HG02763 (cell line): ENCODE measurements at regions not wholly inside any gene's neighbourhood (a gene's known extent, or its start where the extent isn't known, plus 50 kb on each side); places are given as distances from the start of the nearest gene placed in this dataset.

Experiments used
- ATAC-seq: cut with Tn5 transposase; IDR thresholded peaks from one replicate; pipeline ENCODE4 v1.9.1; 2021; ENCODE audit warnings: mild to moderate bottlenecking, moderate library complexity; ENCODE audit not compliant: unreplicated experiment

DNA sequence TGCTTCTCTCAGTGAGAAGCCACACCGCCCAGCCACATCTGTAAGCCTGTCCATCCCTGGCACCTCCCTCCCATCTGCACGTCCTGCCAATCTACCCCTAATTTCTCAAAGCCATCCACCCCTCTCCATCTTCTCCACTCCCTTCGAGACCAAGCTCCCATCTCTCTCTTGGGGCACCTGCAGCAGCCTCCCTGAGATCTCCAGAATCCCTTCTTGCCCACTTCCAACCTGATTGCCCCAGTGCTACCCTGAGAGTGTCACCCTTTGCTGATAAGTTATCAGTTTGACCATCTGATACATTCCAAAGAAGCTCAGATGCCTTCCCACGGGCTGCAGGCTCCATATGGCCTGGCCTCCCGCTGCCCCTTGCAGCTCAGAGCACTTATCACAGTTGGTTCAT lies 496.1 kb downstream of the SHQ1 start:
- no peak for ATAC-seq

DNA sequence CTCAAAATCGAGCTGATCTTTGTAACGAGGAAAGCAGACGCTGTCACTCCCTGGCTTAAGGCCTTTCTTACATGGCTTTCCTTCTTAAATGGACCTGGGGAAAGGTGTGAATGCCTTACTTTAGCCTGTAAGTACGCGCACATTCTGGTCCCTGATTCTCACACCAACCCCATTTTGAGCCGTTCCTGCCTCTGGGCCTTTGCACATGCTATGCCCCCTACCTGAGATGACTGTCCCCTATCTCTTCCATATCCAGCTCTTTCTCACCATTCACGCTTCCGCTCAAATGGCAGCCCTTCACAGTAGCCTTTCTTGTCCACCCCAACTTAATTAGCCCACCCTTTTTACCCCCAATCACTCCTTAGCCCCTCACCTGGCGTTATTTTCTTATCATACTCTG lies 496.7 kb downstream of the SHQ1 start:
- ATAC-seq = no peak

DNA sequence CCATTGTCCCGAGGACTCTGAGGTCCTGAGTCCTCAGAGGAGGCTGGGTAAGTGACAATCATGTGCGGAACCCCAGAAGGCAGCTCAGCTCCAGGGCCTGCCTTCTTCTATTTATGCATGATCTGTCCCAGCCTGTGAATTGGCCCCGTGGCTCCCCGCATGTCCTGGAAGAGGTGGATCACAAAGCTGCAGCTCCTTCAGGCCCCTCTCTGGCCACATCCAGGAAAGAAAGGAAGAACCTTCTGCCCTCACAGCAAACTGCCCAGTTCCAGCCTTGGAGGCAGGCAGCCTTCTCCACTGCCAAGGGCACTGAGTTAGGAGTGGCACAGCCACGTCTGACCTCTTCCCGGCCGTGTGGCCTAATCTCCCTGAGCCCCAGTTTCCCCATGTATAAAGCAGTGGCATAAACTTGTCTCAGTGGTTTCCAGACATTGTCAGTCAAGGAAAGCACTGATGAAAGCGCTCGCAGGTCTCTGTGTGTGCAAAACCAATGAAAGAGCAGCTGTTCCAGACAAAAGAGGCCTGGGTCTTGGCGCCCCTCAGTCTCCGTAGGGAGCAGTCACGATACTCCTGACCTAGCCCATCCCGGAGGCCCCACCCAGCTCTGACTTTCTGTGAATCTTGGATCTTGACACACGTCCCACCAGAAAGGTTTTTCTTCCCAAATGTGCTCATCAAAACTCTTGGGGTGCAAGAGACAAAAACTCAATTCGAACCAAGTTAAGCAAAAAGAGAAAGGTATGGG lies 497.3 kb downstream of the SHQ1 start:
- ATAC-seq = no peak

DNA sequence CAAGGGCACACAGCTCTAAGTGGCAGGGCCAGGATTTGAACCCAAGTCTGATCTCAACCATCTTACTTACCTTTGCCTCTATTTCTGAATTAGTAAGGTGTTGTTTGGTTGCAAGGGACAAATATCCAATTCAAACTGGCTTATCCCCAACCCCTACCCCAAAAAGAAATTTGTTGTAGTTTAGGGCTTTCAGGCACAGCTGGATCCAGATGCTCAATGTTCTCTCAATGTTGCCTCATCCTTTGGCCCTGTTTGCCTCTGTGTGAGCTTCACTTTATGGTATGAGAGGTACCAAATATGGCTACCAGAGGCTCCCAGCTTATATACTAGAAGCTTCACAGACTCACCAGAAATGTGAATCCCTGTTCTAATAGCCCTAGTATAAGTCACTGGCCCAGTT lies 499.9 kb downstream of the SHQ1 start:
- no peak for ATAC-seq

DNA sequence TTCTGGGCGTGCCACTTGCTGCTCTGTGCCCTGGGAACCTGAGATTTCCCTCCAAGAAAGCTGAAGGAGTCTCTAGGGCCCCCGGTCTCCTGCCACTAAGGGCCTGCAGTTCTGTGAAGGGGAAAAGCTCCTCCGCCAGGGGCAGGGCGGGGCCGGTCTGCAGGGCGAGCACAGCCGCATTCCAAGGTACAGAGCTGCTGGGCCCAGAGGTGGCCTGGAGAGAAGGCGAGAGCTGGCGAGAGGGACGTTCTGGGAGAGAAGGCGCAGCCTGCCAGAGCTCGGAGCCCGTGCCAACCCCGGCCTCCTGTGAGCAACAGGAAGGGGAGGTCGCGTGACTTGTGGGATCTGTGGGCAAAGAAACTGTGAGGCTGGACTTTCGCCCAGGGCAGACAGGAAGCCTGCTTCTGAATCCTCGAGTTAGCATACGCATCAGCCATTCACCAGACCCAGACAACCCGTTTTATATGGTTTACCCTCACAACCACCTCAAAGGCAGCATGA lies 500.4 kb downstream of the SHQ1 start:
- peak; percentile 51 for ATAC-seq

DNA sequence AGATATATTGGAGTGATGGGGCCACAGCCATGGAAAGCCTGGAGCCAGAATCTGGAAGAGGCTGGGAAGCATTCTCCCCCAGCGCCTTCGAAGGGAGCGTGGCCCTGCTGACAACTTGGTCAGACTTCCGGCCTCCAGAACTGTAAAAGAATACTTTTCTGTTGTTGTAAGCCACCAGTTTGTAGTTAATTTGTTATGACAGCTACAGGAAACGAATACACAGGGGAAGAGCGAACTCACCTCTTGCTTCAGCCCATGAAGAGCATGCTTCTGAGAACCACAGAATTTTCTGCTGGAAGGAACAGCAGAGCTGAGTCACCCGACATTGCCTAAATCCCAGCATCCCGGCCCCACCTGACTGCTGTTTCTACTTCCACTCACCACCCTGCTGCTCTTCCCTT lies 501.7 kb downstream of the SHQ1 start:
- ATAC-seq = no peak

DNA sequence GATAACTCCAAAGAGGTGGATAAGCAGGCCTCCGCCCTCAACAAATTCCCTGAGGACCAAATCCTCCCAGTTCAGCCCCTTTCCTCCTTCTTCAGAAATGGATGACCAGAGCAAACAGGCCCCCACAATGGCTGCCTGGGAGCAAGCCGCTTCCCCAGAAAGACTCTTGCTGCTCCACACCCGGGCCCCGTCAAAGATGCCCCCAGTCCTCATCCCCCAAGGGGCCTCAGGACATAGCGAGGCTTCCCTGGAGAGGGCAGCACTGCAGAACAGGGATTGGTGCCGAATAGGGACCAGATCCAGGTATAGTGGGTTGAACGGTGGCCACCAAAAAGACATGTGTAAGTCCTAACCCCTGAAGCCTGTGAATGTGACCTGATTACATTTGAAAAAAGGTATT lies 502.3 kb downstream of the SHQ1 start:
- no peak for ATAC-seq

DNA sequence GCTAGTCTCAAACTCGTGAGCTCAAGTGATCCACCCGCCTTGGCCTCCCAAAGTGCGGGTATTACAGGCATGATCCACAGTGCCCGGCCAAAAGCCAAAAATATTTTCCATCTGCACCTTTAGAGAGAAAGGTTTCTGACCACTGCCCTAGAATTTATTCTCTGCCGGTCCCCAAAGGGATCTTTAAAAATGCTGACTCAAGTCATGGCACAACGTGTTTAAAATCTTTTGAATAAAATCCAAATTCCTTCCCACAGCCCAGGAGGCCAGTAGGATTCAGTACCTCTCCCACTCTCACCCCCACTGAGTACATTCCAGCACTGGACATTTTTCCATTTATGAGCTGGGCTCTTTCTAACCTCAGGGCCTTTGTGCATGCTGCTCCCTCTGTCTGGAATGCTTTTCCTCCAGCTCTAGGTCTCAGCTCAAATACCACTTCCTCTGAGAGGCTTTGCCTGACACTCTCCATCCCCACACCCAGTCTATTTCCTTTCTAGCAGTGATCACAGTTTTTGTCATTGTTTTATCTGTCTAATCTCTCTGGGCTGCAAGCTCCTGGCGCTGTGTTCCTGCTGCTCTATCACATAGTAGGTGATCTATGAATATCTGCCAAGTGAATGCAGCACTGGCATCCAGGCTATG lies 502.9 kb downstream of the SHQ1 start:
- ATAC-seq = no peak

DNA sequence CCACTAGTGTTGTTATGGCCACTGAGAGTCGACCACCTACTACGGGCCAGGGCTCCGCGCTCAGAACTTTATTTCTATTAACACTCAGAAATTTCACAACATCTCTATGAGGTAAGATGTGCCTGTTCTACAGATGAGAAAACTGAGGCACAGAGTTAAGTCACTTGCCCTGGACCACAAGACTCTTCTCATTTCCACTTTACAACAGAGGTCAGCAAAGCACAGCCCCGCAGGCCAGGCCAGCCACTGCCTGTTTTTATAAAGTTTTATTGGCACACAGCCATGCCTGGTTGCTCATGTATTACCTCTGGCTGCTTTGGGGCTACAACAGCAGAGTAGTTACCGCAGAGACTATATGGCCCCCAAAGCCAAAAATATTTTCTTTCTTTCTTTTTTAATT lies 503.6 kb downstream of the SHQ1 start:
- ATAC-seq = no peak

DNA sequence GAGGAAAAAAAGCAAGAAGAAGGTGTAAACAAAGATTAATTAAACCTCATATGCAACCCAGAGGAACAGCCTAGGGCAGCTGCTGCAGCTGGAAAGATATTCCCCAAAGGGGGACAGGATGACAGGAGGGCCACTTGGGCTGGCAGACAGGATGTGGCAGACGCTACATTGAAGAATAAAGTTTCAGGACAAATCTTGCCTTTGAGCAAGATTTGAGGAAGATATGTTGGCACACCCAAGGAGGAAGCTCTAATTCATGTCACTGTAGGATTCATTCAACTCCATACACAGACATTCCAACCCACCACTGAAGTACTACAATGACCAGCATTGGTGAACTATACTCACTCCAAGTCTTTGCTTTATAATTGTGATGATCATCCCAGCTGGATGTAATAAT lies 504.0 kb downstream of the SHQ1 start:
- no peak for ATAC-seq

DNA sequence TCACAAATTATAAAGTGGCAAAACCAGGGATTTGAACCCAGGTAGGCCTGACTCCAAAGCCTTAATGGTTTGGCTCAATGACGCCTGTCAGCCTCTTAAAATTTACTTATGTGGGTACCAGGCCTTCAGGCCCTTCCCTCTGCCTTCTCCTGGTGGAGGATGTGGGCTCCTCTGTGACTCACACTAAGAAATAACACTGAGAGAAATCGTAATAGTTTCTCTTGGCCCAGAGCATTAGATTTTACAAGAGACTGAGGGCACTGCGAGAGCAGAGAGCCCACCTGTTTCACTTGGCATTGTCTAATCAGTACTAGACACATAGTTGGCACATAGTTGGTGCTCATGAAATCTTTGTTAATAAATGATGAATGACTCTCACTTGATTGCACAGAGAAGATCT lies 505.2 kb downstream of the SHQ1 start:
- no peak for ATAC-seq

DNA sequence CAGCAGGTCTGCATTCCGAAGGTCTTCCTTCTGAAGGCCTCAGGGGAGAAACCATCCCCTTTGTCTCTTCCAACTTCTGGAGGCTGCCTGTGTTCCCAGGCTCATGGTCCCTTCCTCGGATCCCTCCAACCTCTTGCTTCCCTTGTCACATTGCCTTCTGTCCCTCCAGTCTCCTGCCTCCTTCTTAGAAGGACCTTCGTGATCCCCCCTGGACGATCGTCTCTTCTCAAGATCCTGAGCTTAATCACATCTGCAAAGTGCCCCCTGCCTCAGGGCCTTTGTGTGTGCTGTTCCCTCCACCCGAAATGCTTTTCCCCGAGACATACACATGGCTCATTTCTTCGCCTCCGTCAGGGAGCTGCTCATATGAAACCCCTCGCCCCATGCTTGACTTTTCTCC lies 505.8 kb downstream of the SHQ1 start:
- ATAC-seq = no peak

DNA sequence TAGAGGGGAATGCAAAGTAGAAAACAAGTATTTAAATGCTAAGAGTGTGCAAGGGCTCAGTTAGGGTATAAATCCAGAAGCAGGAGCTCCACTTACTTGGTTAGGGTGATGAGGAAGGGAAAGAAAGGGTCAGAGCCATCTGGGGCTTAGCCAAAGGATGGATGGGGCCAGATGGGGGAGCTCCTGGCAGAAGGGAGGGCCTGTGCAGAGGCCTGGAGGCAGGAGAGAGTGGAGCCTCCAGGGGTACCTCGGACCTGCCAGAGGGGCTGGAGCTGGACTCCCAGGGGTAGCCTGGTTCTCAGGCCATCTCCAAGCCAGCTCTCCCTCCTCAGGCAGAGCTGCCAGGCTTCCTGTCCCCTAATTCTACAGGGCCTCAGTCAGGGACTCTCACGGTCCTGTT lies 506.3 kb downstream of the SHQ1 start:
- ATAC-seq = no peak

DNA sequence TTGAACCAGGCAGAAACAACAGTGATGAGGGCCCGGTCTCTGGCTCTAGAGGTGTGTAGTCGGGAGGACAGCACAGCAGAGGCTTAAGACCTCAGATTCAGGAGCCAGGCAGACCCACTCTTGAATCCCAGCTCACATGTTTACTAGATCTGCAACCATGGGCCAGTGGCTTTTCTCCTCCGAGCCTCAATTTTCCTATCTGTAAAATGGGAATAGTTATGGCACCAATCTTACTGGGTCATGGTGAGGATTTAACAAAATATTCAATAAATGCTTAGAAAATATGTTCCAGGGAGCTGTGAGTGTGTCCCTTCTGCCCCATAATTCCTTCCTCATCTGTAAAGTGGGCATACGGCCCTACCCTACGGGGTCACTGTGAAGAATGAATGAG lies 506.9 kb downstream of the SHQ1 start:
- no peak for ATAC-seq

DNA sequence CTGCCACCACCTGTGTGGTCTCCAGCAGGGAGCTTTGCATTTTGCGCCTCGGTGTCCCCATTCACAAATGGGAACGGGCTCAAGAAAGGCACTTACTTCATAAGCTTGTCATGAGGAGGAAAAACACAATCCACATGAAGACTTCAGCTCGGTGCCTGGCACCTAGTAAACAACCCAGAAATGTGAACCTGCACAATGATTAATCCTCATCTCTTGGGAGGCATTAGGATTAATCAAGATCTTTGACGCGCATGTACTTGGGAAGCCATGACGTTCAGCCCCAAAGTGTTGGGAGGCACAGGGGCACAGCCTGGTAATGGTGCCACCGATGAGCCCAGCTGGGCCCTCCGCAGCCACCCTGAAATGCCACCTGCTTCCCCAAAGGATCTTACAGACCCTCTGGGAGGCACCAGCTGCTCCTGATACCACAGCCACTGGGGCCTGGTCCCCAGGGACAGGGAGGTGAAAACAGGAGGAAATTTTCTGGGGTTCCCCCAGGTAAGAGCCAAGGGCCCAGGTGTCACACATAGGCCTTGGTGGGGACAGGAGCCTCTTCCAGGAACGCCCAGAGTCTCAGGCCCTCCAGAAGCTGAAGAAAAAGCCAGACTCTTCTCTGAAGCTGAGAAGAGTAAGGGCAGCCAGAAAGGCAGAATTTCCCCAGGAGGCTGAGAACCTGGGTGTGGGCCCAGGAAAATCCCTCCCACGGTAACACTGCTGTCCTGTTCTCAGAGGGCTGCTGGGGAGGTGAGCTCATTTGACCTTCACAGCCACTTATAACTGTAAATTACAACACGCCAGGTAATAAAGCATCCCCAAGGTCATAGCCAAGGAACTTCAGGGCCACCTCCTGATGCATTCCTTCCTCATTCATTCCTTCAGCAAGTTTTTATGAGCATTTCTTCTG lies 507.5 kb downstream of the SHQ1 start:
- ATAC-seq = no peak

DNA sequence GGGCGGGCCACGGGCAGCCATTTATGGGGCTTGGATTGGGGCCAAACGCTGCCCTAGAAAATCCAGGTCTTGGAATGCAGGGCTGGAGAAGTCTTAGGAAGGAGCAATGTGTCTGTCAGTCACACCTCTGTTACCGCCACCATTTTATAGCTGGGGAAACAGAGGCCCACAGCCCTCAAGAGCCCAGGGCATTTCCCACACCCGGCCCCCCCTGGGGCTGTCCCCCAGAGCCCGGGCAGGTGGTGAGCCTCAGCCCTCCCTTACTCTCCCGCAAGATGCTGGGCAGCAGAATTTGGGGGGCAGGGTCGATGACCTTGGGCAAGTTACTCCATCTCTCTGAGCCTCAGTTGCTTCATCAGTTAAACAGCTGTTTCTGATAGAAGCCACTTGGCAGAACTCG lies 508.2 kb downstream of the SHQ1 start:
- ATAC-seq = no peak

DNA sequence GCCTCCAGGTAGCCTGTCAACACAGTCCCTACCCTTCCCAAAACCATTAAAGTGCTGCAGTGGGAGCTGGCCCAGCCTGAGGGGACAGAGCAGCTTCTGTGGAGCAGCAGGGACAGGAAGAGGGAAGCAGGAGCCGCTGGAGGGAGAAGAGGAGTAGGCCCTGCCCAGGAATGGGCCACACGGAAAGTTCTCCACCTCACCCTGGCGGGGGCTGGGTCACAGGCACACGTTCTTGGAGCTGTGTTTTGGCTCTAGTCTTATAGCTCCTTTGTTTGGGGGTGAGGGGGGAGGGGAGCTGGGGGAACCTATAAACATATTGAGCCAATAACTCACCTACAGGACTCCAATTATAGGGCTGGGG lies 508.6 kb downstream of the SHQ1 start:
- no peak for ATAC-seq

DNA sequence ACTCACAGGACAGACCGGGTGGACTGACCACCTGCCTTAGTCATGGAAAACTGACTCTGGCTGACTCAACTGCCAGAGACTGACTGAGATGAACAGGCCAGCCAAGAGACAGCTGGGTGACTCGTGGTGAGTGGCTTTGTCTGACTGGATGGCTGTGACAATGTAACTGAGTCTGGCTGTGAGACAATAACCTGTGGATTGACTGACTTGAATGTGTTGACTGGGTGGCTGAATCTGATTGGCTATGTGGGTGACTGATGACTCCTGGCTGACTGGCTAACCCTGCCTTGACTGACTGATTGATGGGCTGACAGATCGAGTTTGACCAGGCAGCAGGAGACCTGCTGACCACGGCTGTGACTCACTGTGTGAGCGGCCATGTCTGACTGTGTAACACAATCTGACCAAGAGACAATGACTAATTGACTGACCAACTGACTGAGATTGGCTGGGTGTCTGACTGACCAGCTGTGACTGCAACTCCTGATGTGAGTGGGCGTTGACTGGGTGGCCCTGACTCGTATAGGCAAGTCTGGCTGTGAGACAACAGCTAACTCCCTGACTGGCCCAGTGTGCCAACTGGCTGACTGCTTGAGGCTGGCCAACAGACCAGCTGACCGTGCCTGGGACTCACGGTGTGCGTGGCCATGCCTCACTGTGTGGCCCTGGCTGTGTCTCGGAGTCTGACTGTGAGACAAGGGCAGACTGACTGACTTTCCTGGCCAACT lies 509.1 kb downstream of the SHQ1 start:
- no peak for ATAC-seq

DNA sequence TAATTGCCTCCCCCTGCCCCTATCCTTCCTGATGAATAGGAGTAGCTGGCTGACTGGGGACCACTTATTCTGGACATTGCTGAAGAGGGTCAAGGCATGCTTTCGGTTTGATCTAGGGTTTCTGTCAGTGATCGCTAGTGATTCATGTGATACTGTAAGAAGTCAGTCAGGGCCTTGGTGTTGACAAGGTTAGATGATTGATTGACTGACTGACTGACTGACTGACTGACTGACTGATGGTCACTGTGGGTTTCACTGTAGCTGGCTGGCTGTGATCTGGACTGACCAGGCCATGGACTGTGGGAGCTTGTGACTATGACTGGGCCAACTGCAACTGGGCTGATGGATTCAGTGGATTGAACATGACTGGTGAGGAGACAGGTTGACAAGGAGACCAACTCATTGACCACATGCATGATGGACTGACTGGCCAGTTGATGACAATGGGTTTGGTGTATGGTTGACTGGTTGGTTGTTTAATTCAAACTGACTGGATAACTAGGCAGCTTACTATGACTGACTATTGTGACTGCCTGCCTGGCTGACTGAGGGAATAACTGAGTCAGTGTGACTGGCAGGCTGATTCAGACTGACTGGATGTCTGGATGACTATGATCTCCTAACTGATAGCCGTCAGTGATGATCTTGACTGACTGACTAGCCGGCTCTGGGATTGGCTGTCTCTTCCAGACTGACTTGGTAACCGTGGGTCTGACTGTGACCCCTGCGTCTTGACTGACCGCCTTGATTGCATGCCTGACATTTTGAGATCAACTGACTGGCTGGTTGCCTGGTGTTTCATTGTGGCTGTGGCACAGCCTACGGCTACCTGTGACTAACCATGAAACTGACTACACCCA lies 509.9 kb downstream of the SHQ1 start:
- no peak for ATAC-seq

DNA sequence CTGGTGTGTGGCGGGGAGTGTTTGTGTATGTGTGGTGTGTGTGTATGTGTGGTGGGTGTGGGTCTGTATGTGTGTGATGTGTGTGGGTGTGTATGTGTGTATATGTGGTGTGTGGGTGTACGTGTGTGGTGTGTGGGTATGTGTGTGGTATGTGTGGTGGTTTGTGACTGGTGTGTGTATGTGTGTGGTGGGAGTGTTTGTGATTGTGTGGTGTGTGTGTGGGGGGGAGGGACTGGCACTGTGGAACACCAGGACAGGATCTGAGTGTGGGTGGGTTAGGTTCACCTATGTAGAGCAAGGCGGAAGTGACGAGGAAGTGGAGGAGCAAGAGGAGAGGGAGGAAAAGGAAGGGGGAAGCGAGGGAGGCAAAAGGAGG lies 510.8 kb downstream of the SHQ1 start:
- no peak for ATAC-seq
